Muscle of leg (tissue), 3 donors: ENCODE measurements at regions not wholly inside any gene's neighbourhood (a gene's known extent, or its start where the extent isn't known, plus 50 kb on each side); places are given as distances from the start of the nearest gene placed in this dataset.
"Not testable (repeated sequence)": the region's sequence is repeated elsewhere in the genome, so short reads cannot be mapped to it uniquely, and the experiment has no call there.

ENCODE experiments used
- DNase-seq: peaks from one replicate; pipeline ENCODE4 v3.0.0; 2013
- H3K27ac ChIP-seq: one replicate; pipeline ENCODE4 v1.5.1; 2013; ENCODE audit warnings: mild to moderate bottlenecking, low read length, control low read depth
- H3K27me3 ChIP-seq: one replicate; pipeline ENCODE4 v1.6.1; 2013; ENCODE audit warnings: low read length; ENCODE audit not compliant: control insufficient read depth, insufficient read depth
- H3K36me3 ChIP-seq: one replicate; pipeline ENCODE4 v1.6.1; 2013; ENCODE audit warnings: low read length; ENCODE audit not compliant: control insufficient read depth, insufficient read depth
- H3K4me1 ChIP-seq: one replicate; pipeline ENCODE4 v1.6.1; 2013; ENCODE audit warnings: low read length; ENCODE audit not compliant: control insufficient read depth, insufficient read depth
- H3K4me3 ChIP-seq: one replicate; pipeline ENCODE4 v1.5.1; 2013; ENCODE audit warnings: low read length, control low read depth
- H3K9me3 ChIP-seq: replicated peaks from 2 replicates; pipeline ENCODE4 v1.6.1; 2013; ENCODE audit warnings: low read depth, low read length; ENCODE audit not compliant: control insufficient read depth
- WGBS: methylation state at CpG from one replicate; pipeline ENCODE4 v1.1.5; 2013; ENCODE audit warnings: missing lambda C conversion rate; ENCODE audit not compliant: insufficient coverage; 5-methylcytosine and 5-hydroxymethylcytosine counted together

DNA sequence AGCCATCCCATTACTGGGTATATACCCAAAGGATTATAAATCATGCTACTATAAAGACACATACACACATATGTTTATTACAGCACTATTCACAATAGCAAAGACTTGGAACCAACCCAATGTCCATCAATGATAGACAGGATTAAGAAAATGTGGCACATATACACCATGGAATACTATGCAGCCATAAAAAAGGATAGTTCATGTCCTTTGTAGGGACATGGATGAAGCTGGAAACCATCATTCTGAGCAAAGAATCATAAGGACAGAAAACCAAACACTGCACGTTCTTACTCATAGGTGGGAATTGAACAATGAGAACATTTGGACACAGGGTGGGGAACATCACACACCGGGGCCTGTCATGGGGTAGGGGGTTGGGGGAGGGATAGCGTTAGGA is 60.3 kb upstream of the NMU start:
- not testable (repeated sequence) for H3K27ac ChIP-seq, DNase-seq, H3K4me1 ChIP-seq, H3K36me3 ChIP-seq, H3K27me3 ChIP-seq, H3K4me3 ChIP-seq, H3K9me3 ChIP-seq
- WGBS, result no CpG with 5 or more reads among the region's 3 CpGs

DNA sequence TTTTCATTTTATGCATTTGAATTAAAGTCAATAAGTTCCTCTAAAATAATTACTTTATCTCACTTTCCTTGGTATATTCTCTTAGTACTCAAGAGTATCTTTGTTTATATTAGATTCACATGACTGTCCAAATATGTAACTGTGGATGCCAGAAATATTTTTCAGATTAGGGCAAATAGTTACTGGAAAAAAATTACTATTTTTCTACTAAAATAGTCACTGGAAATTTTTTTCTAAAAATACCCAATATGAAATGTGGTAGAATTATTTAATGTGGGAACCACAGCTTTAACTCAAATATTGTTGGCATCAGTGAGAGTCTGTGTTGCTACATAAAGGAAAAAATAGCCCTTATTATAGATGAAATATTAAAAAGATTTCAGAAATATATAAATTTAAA is 70.4 kb upstream of the NMU start:
- Histone ChIP-seq H3K4me1 (no peaks in the 10 kb centered on the region), H3K4me3 (no peak overlapping the region), H3K9me3 (no peaks in the 10 kb centered on the region), H3K27me3 (no peaks in the 10 kb centered on the region), H3K36me3 (no peaks in the 10 kb centered on the region), H3K27ac (no peak overlapping the region)
- peak; percentile 5 for DNase-seq

DNA sequence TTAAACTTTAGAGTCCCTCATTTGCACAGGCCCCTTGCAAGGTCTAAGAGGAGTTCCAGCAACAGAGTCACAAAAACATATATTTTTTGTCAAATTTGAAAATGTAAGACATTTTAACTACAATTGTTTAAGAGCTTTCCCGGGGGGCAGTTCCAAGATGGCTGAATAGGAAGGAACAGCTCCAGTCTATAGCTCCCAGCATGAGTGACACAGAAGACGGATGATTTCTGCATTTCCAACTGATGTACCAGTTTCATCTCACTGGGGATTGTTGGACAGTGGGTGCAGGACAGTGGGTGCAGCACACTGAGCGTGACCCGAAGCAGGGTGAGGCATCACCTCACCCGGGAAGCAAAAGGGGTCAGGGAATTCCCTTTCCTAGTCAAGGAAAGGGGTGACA is 71.4 kb upstream of the NMU start:
- no peak overlapping the region for H3K4me3 ChIP-seq
- no peak for DNase-seq
- H3K9me3 ChIP-seq, result no peaks in the 10 kb centered on the region
- no peaks in the 10 kb centered on the region for H3K36me3 ChIP-seq
- WGBS, result 84% methylated on average over 3 of the region's 5 CpGs
- H3K27ac ChIP-seq, result no peak overlapping the region
- no peaks in the 10 kb centered on the region for H3K27me3 ChIP-seq
- no peaks in the 10 kb centered on the region for H3K4me1 ChIP-seq

DNA sequence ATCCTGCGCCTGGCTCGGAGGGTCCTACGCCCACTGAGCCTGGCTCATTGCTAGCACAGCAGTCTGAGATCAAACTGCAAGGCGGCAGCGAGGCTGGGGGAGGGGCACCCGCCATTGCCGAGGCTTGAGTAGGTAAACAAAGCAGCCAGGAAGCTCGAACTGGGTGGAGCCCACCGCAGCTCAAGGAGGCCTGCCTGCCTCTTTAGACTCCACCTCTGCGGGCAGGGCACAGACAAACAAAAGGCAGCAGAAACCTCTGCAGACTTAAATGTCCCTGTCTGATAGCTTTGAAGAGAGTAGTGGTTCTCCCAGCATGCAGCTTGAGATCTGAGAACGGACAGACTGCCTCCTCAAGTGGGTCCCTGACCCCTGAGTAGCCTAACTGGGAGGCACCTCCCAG is 71.9 kb upstream of the NMU start:
- H3K4me3 ChIP-seq, H3K9me3 ChIP-seq, H3K27me3 ChIP-seq, H3K4me1 ChIP-seq, H3K36me3 ChIP-seq, DNase-seq, H3K27ac ChIP-seq: not testable (repeated sequence)
- 77% methylated on average over 3 of the region's 11 CpGs for WGBS

DNA sequence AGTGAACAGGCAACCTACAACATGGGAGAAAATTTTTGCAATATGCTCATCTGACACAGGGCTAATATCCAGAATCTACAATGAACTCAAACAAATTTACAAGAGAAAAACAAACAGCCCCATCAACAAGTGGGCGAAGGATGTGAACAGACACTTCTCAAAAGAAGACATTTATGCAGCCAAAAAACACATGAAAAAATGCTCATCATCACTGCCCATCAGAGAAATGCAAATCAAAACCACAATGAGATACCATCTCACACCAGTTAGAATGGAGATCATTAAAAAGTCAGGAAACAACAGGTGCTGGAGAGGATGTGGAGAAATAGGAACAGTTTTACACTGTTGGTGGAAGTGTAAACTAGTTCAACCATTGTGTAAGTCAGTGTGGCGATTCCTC is 76.7 kb upstream of the NMU start:
- not testable (repeated sequence) for H3K27me3 ChIP-seq, DNase-seq, H3K4me3 ChIP-seq, H3K4me1 ChIP-seq, H3K9me3 ChIP-seq, H3K27ac ChIP-seq, H3K36me3 ChIP-seq
- WGBS, result no CpG with 5 or more reads among the region's 2 CpGs

DNA sequence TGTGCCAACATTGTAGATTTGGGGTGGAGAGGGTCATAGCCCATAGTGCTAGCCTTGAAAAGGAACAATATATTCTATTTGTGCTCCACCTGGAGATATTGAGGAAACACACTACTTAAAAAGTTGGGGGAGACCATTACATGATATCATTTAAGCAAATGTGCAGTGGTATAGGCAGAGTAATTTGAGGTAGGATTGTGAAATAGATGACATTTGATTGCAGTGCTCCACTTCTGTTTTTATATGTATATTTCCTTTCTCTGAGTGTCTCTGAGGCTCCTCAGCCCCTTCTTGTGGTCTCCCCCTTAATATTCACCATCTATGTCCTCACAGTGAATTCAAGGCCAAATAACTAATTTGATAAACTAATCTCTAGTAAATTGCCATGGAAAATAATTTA is 85.6 kb upstream of the NMU start:
- no peaks in the 10 kb centered on the region for H3K4me1 ChIP-seq
- no peaks in the 10 kb centered on the region for H3K9me3 ChIP-seq
- H3K4me3 ChIP-seq, result no peak overlapping the region
- no peak for DNase-seq
- H3K27me3 ChIP-seq, result no peaks in the 10 kb centered on the region
- no peaks in the 10 kb centered on the region for H3K36me3 ChIP-seq
- no peak overlapping the region for H3K27ac ChIP-seq

DNA sequence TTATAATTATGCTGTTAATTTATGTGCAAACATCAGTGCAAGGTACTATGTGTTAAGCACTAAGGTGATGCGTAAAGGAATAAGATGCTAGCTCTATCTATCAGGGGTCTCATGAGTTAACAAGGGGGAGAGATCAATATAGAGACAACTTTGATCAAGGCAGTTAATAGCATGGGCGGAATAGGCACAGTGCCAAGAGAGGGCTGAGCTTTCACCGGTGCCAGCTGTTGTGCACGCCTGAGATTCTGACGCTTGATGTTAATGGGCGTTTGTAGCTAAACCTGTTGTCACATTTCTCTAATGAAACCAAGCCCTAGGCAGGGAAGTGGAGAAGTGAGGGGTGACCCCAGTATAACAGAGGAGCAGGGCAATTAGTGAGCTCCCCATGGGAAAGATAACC is 86.0 kb upstream of the NMU start:
- Histone ChIP-seq H3K27ac (no peak overlapping the region), H3K36me3 (no peaks in the 10 kb centered on the region), H3K27me3 (no peaks in the 10 kb centered on the region), H3K4me3 (no peak overlapping the region), H3K4me1 (no peaks in the 10 kb centered on the region), H3K9me3 (no peaks in the 10 kb centered on the region)
- WGBS, result 78% methylated on average over 5 of the region's 6 CpGs
- DNase-seq, result no peak

DNA sequence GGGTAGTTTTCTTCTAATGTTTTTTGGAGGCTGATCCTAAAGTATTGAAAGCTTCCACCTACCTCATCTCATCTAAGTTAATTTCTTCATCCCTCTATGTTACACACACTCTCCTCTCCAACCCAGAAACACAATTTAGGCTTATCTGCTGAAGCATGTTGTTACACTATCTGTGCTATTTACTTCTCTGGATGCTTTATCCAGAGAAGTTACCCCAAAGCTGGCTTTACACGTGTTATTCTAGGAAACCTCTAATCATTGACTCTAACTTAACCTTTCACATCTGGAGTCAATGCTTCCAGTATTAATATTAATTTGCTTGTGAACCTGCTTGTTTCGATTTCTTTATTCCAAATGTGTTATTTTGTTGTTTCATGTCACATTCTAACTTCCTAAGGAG is 87.3 kb upstream of the NMU start:
- H3K4me3 ChIP-seq, result no peak overlapping the region
- no peaks in the 10 kb centered on the region for H3K9me3 ChIP-seq
- no peaks in the 10 kb centered on the region for H3K27me3 ChIP-seq
- H3K36me3 ChIP-seq, result no peaks in the 10 kb centered on the region
- DNase-seq, result no peak
- no peaks in the 10 kb centered on the region for H3K4me1 ChIP-seq
- WGBS, result no CpG with 5 or more reads among the region's 2 CpGs
- no peak overlapping the region for H3K27ac ChIP-seq

DNA sequence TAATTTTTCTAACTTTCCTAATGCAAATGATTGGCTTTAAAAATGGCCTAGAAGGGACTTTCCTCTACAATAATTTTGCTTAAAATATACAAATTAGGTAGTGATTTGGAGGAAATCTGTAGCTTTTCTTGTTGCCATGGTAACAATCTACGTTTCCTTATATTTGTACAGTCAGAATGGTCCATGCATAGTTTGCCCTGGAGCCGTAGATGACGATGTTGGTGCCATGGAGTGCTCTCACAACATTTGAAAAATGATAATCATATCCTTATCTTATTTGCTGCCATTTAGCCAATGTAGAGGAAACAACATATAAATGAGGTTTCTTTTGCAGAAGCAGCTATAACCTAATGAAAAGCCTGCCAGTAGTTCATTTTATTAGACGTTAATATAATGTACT is 89.0 kb upstream of the NMU start:
- Histone ChIP-seq H3K9me3 (no peaks in the 10 kb centered on the region), H3K4me3 (no peak overlapping the region), H3K27ac (no peak overlapping the region), H3K27me3 (no peaks in the 10 kb centered on the region), H3K36me3 (no peaks in the 10 kb centered on the region), H3K4me1 (no peaks in the 10 kb centered on the region)
- no peak for DNase-seq
- WGBS, result no CpG with 5 or more reads among the region's 4 CpGs

DNA sequence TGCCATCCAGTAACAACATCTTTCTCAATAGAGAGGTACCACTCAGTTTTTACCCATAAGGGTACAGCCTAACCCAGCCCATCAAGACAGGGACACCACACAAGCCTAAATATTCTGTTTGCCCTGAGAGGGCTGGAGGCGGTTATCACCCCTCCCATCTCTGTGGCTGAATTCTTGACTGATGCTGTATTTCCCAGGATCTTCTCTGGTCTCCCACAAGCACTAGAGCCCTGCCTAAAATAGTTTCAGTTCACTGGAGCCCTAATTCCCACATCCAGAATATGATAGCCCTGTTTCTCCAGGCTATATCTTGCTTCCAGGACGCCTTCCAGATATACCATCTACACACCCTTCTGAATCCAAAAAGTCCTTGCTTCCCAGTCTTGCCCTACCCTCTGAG is 91.6 kb upstream of the NMU start:
- DNase-seq, result no peak
- Histone ChIP-seq H3K4me3 (no peak overlapping the region), H3K4me1 (no peaks in the 10 kb centered on the region), H3K9me3 (no peaks in the 10 kb centered on the region), H3K36me3 (no peaks in the 10 kb centered on the region), H3K27ac (no peak overlapping the region), H3K27me3 (no peaks in the 10 kb centered on the region)
- 75% methylated on average over 1 of the region's 2 CpGs for WGBS

DNA sequence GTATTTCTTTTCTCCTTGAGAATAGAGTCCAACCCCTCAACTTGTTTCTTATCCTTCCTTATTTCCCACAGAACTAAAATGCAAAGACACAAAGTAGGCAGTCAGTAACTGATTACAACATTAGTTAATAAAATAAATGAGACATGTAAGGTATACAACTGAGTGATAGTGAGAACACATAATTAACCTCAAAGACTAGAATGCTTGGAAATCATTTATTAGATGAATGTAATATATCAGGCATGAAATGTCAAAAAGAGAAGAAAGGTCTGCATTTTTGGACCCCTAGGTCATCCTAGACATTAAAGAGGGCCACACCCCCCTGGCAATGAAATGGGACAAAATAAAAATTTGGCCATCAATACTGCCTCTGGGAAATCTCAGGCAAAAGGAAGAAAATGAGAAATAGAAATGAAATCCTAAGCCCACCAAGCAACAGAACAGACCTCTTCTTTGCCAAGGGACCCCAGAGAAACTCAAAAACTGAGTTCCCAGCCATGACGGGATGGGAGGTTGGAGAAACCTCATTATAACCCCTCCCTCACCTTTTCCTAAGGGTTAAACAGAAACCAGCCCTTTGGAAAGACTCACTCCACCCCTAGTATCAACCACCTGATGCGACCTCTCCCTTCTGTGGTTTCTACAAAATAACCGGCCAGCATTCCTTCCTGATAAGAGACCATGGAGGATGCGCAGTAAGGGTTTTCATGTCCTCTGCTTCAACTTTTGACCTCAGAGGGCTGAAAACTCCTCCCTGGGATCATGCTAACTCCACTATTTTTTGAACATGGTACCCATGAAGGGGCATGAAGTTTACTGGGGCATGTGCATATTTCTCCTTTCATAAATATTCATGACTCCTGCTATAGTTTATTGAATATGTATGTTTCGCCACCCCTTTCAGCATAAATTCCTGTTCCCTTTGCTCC is 90.0 kb upstream of the EXOC1L start:
- H3K27ac ChIP-seq, result no peak overlapping the region
- no peaks in the 10 kb centered on the region for H3K36me3 ChIP-seq
- no peak overlapping the region for H3K4me3 ChIP-seq
- H3K9me3 ChIP-seq, result no peaks in the 10 kb centered on the region
- DNase-seq, result no peak
- H3K4me1 ChIP-seq, result no peaks in the 10 kb centered on the region
- no peaks in the 10 kb centered on the region for H3K27me3 ChIP-seq
- 66% methylated on average over 3 of the region's 5 CpGs for WGBS
